GM18873 (cell line): ENCODE measurements at regions not wholly inside any gene's neighbourhood (a gene's known extent, or its start where the extent isn't known, plus 50 kb on each side); places are given as distances from the start of the nearest gene placed in this dataset.

ENCODE experiments used
- ATAC-seq: cut with Tn5 transposase; IDR thresholded peaks from one replicate; pipeline ENCODE4 v1.9.1; 2021; ENCODE audit warnings: mild to moderate bottlenecking, moderate library complexity, moderate number of reproducible peaks; ENCODE audit not compliant: unreplicated experiment, low FRiP score

DNA sequence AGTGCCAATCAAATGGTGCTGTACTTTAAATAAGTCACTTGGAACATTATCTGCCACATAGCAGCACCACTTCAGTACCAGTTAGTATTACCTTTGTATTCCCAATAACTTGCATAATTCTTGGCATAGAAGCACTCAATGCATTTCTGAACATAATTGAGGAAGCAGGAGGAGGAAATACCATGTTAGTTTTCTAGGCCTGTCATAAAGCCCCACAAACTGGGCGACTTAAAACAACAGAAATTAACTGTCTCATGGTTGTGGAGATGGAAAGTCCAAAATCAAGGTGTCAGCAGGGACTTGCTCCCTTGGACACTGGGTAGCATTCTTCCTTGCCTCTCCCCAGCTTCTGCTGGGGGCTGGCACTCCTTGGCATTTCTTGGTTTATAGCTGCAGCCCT is 296.2 kb downstream of the HS3ST1 start:
- no peak for ATAC-seq

DNA sequence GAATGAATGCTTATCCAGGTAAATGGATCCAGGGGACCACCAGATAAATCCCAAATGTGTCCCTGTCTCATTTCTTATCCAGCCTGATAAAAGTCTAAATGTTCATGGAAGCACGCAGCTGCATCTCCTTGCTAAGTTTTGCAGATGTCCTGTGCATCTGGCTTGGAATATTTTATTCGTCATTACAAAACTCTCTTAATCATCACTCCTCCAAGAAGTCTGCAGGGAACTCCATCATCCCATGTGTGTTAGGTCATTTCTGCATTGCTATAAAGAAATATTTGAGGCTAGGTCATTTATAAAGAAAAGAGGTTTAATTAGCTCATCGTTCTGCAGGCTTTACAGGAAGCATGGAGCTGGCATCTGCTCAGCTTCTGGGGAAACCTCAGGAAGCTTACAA is 297.2 kb downstream of the HS3ST1 start:
- no peak for ATAC-seq

DNA sequence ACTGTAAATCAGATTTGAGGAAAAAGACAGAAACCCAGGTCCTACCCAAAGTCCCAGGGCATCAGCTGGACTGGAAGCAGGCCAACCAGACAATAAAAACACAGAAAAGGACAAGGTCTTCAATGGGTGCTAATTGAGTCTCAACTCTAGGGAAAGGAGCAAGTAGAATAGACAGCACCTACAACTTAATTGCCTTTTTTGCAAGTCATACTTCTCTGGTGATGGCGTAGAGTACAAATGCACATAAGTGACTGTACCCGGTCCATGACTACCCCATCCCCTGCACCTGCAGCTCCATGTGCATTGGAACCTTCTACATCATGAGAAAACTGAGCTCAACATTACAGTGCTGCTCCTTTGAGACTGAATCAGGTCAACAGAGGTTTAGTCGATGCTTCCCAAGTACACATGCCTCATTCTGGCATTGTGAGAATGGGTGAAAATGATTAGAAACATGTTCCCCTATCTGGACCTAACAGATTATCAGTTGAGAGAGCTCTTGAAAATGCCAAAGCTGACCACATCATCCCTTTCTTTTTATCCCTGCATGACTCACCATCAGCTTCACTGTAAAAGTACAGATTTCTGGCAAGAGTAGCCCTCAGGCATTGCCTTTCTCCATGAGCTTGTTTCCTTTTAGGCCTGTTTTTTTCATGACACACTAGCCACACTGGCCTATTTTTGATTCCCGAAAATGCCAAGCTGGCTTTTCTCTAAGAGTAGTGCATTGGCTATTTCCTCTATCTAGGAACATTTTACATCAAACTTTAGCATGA is 298.3 kb downstream of the HS3ST1 start:
- ATAC-seq = no peak

DNA sequence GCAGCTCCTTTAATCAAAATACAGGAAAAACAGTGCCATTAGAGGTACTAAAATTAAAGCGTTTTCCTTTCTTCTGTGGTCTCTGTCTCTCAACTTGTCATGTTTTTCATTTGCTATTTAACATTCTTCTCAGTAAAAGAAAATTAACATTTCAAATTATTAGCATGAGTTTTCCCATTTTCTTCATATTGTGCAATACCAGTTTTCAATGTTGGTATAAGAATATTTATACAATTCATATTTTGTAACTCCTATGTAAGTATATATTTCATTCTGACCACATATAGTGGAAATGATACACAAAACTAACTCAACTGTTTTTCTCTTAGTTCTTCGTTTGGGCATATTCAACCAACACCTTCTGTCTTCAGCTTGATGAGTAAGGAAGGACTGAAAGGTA is 308.3 kb downstream of the HS3ST1 start:
- no peak for ATAC-seq

DNA sequence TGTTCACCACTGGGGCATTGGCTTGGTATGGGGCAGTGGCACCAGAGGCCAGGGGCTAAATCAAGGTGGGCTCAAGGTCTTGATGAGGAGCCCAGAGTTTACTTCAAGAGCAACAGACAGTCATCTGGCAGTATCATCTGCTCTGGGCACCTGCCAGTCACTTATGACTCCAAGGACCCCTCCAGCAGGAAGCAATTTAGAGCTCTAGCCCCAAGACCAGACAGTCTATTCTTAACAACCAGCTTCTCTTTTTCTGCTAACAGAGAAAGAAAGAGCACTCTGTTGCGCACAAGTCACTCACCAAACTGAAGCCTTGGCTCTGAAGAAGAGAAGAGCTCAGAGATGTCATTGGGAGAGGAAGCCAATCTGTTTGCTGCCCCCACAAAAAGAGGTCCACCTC is 309.2 kb downstream of the HS3ST1 start:
- no peak for ATAC-seq

DNA sequence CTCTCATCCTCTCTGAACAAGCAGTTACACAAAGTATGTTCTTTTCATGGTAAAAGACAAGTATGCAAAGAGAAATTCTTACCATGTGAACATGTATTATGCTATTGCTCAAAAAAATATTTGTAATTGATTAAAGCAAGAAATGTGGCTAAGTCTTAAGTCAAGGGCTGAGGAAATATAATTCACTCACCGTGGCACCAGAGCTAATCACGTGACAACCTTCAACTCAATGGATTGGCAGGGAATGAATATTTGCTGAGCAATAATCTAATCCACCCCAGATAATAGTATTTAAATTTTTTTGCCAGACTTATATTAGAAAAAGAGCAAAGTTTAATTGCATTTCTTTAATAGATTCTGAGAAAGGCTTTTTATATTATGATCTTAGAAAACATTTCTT is 310.2 kb downstream of the HS3ST1 start:
- ATAC-seq = no peak

DNA sequence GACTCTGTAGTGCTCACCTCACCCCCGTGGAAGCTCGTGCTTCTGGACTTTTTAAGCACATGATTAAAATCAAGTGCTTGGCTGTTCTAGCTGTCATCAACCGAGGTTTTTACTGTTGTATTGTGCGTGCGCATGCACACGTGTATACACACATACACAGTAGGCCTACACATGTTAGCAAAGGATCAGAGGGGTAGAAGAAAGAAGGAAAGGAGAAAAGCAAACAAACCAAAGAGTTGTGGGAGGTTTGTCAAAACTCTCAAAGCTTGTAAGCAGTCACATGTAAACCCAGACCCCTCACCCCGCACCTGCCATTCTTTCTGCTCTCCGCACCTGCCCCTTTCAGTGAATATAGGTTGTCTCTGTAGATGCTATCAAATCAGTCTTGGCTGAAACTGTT is 311.8 kb downstream of the HS3ST1 start:
- ATAC-seq = no peak

DNA sequence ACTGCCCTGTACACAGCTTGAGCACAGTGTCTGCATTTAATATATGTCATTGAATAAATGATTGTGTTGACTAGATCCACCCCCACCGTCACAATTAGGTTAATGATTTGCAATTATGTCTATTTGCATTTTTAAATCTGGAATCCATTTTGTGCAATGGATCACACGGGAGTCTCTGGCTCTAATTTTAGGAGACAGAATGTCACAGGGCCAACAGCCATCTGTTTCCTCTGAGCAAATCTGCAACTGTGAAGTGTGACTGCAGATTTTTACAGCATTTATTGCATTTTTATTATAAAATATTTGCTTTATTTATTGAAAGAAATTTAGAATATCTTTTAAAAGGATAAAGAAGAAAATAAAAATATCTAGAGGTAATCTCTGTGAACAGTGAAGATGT is 316.8 kb downstream of the HS3ST1 start:
- ATAC-seq = no peak

DNA sequence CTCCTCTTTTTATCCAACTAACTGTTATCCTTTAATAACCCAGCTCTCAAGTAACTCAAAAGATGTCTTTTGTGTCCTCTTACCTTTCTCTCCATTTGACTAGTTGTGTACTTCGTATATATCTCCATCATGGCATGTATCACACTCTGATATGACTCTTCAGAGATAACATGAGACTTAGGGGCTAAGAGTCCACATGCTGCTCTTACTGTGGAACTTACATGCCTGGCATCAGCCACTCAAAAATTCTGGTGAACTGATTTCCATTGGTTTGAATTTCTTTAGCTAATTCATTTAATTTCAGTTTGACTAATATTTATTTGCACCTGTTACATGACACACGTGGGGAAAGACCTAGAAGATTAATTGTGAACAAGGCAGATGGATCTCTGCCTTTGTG is 317.3 kb downstream of the HS3ST1 start:
- no peak for ATAC-seq

DNA sequence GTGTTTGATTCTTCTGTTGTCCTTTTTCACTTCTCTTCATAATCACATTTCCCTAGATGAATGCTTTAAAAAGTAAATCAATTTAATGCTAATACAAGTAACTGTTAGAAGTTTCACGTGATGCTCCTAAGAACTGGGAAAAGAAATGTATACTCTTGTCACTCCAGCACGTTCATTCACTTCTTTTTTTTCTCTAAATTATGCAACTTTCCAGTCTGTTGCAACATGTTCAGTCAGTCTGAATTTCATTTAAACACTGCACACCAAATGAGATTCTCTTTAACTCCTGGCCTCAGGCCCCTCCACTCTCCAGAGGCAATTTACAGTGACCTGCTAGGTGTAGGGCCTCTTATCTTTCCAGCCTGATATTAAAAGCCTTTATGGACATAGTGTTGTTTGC is 321.9 kb downstream of the HS3ST1 start:
- ATAC-seq = no peak

DNA sequence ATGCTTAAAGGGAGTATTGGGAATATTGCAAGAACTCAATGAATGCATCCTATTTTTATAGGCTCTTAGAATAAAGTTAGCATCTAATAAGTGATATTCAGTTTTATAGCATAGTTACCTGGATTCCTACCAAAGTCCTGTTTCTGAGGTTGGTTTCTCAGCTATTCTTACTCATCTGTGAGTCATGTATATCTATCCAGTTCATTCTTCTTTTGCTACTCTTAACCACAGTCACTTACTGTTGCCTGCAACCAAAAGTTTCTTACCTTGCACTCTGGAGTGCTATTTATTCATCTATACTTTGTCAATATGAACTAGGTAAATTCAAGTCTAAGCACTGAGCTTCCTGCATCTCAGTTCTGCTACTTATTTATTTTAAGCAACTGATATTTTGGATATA is 322.5 kb downstream of the HS3ST1 start:
- no peak for ATAC-seq

DNA sequence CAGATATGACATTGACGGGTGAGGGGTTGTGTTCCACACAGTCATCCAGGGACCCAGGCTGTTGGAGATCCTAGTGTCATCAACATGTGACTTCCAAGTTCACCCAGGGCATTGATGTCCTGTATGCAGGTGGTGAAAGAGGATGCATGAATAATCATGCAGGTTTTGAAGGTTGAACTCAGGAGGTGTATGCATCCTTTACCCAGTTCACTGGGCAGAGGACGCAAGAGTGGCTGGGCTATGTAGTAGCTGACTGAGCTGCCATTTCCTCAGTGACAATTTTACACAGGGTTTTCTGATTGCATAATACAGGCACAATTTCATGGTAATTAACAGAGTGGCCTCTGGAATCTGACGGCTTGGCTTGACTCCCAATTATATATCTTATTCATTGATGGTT is 323.0 kb downstream of the HS3ST1 start:
- ATAC-seq = no peak

DNA sequence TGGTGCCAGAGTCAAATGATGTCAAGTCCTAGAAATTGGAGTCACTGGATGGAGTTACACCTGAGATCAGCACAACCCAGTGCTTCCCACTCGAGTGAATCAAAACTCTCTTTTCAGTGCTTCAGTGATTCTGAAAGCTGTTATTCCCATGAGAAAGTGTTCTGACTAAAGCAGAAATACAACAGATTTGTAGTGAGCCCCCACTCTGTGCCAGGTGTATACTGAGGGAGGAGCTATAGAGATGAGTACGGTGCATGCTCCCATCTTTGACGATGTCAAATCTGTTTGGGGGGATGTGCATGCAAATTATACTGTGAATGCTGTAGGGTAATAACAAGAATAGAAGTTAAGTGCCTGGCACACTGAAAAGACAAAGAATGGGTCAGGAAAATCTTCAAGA is 330.2 kb downstream of the HS3ST1 start:
- ATAC-seq = peak; percentile 43

DNA sequence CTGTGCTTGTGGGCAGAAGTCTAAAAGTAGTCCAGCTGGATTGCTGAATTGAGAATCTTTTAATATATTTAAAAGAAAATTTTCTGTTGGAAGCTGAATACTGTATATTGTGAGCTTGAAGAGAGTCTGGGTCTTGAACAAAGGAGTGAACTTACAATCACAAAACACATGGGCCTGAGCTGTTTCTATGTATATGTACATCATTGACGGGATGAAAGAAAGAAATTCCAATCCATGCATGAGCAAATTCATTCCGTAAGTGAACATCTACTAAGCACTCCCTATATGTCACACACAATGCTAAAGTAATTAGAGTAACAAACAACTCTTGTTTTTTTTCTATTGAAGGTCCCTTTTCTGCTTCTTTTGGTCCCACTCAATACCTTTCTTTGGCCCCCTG is 331.0 kb downstream of the HS3ST1 start:
- ATAC-seq = no peak

DNA sequence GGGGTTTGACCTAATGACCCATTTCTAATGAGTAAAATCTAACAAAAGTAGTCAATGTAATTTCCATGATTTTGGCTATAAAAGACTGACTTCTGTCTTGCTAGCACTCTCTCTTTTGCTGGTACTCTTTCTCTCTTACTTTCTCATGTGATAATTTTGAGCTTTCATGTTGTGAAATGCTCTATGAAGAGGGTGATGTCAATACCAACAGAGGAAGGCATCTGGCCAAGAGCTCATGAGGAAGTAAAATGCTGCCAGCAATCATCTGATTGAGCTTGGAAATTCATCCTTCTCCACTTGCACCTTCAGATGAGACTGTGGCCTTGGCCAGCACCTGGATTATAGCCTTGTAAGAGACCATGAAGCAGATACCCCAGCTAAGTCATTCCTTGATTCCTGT is 347.7 kb downstream of the HS3ST1 start:
- ATAC-seq = no peak

DNA sequence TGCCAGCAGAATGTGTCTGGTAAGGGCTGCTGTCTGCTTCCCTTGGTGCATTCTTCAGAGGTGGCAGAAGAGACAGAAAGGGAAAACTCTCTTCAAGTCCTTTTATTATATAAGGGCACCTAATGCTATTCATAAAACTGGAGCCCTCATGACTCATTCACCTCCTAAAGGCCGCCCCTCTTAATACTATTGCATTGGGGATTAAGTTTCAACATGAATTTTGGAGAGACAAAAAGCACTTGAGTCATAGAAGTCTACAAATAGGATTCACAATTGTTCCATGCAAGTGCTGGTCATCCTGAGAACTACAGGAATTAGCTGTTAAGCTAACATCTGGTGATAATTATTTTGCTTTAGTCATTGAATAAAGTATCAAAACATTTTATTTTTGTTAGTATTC is 349.5 kb downstream of the HS3ST1 start:
- ATAC-seq = no peak

DNA sequence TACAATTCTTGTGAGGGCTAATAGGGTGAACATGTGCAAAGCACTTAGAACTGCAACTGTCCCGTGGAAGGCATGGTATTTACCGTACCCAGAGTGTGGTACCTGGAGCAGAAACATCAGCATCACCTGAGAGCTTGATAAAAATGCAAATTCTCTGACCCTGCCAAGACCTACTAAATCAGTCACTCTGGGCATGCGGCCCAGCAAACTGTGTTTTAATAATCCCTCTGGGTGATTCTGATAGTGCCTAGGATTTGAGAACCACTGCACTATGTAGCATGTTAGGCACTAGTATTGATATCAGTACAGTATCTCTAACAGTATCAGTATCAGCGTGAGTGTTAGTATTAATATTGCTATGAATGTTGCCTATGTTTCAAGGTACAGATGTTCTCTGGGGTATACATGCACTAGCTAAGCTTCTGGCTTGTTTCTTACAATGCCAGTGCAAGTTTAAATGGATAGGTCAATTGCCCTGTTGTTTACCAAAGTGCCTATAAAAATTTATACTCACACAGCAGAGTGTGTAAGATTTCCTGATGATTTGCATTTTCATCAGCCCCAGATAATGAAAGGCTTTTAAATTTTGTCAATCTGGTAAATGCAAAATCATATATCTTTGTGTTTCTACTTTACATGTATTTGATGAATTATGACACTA is 354.0 kb downstream of the HS3ST1 start:
- ATAC-seq = no peak

DNA sequence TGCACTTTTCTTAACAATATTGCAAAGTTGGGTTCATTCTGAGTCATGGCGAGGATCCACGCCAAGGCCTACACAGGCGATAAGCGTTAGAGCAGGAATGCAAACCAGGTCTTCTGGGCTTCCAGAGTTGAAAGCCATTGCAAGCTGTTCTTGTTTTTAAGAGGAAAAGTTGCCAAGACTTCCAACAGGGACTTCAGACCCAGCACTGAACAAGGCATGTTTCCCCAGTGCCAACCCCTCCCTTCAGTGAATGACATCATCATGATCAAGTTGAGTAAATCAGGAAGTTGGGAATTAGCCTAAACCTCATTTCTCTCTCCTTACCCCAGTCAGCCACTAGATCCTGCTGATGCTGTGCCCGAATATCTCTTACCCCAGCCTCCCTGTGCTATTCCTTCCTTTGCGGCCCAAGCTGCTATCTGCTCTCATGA is 355.1 kb downstream of the HS3ST1 start:
- ATAC-seq = no peak

DNA sequence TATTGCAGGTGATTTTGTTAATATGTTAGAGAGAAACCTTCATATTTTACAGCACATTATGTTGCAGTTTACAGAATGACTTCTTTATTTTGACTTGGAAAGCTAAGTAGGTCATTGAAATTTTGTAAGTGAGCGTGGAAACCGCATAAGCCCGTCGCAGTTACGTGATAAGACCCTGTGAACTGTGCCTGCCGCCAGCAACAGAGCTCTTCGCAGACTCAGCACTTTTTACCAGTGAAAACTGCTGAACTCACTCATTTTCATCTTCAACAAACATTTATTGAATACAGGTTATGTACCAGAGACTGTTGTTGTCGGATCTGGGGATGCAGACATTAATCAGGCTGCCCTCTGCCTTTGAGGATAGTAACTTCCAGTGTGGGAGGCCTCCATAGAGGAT is 355.7 kb downstream of the HS3ST1 start:
- no peak for ATAC-seq

DNA sequence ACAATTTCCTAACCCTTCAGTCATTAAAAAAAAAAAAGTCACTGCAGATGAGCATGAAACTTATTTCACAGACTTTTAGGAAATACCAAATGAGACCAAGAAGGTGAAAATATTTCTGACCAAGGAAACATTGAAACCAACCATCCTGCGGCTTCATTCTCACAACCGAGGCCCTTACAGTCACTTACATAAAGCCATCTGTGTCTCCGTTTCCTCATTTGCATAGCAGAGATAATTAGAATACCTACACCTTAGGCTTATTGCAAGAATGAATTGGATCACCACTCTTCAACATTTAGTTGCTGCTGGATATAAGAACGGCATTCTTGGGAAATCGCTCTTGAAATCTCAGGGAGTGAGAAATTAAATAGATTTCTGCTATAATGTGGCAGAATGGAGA is 356.2 kb downstream of the HS3ST1 start:
- ATAC-seq = no peak

DNA sequence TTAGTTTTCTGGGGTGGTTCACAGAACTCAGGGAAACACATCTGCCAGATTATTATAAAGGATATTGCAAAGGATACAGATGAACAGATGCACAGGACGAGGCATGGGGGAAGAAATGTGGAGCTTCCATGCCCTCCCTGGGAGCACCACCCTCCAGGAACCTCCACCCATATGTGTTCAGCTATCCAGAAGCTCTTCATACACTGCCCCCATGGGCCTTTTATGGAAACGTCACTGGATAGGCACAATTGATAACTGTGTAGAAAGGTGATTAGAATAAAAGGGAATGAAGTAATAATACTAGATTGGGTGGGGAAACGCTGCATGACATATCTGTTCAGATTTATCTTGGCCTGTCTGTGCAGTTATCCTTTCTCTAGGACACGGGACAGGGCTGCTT is 357.9 kb downstream of the HS3ST1 start:
- ATAC-seq = no peak

DNA sequence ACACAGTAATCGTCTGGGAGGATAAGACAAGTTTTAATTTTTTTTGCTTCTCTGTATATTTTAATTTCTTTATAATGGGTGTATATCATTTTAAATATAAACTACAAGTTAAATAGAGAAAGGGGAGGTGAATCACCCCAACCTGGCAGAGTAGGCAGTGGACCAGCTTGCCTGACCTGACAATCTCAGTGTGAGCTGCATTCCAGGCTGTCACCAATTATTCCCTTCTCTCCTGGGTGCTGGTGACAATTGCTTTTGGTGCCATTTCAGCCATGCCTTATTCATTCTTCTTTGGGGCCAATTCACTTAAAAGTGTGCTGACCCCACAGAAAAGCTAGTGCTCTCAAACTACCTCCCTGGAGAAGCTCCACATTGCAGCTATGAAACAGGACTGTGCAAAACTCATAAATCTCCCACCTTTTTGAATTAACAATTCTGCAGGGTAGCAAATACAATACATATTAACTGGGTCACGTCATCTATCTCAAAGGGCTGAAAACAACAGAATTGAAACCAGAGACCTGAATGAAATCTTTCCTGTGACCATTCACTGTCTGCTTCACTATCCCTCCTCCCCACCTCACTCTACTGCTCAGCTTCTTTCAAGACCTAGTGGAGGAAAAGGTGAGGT is 359.0 kb downstream of the HS3ST1 start:
- no peak for ATAC-seq
